Adrenal gland (tissue), 5 donors: ENCODE measurements at regions not wholly inside any gene's neighbourhood (a gene's known extent, or its start where the extent isn't known, plus 50 kb on each side); places are given as distances from the start of the nearest gene placed in this dataset.

ENCODE experiments used
- POLR2A ChIP-seq, 2 donors: fragments of 450-650 bp; IDR thresholded peaks; one replicate each; pipeline ENCODE4 v1.6.1; 2017; ENCODE audit warnings: antibody characterized with exemption in 2 of 2, mild to moderate bottlenecking in 2 of 2, moderate library complexity in 1 of 2
- TF ChIP-seq, protein P1 (sequence below), 6 experiments: fragments of 450-650 bp in 4 of 6; fragments of 200-600 bp in 2 of 6; sonication (generic) in 1 of 6; IDR thresholded peaks; 1 replicate in 5 of 6; 2 replicates in 1 of 6; pipeline versions ENCODE4 v1.5.1 to v1.8.0; 2016 to 2021; ENCODE audit warnings: antibody characterized with exemption in 6 of 6, mild to moderate bottlenecking in 2 of 6, moderate library complexity in 1 of 6
- donor health status: DM: no; HTN: no; CAD: no.

DNA sequence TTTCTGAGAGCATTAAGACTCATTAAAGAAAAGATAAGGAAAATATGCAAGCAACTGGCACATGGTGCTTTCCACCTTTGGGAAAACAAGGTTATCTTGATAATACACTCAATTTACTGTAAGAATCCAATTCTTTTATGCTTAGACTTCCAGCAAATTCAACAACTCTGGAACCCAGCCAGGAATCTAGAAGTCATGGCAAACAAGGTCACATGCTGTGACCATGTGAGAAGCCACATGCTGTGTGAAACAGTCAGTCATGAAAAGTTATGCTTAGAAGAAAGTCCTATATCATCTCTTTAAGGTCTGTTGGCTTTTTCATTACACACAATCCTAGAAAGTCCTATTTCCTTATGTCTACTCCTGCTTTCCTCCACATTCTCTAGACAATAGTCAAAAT, 581.8 kb upstream of the C9orf72 start:
- TF ChIP-seq, protein P1, sequence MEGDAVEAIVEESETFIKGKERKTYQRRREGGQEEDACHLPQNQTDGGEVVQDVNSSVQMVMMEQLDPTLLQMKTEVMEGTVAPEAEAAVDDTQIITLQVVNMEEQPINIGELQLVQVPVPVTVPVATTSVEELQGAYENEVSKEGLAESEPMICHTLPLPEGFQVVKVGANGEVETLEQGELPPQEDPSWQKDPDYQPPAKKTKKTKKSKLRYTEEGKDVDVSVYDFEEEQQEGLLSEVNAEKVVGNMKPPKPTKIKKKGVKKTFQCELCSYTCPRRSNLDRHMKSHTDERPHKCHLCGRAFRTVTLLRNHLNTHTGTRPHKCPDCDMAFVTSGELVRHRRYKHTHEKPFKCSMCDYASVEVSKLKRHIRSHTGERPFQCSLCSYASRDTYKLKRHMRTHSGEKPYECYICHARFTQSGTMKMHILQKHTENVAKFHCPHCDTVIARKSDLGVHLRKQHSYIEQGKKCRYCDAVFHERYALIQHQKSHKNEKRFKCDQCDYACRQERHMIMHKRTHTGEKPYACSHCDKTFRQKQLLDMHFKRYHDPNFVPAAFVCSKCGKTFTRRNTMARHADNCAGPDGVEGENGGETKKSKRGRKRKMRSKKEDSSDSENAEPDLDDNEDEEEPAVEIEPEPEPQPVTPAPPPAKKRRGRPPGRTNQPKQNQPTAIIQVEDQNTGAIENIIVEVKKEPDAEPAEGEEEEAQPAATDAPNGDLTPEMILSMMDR (IDR thresholded peaks at IDR 0.05): no peak
- no peak for TF ChIP-seq POLR2A (IDR thresholded peaks at IDR 0.05)
